Caco-2 (cell line): ENCODE measurements at regions not wholly inside any gene's neighbourhood (a gene's known extent, or its start where the extent isn't known, plus 50 kb on each side); places are given as distances from the start of the nearest gene placed in this dataset.

Experiments used
- BruUV-seq: library from RNA; stranded (reverse); fragments of 400-500 nt; replicated peaks from 2 replicates; lab custom pipeline; 2021; lab: Mats Ljungman, UMichigan
- CTCF ChIA-PET: fragments of 300-600 bp; sonication (Branson Sonifier 250); formaldehyde crosslinking; loops from one replicate; lab custom pipeline; 2022; ENCODE audit warnings: antibody characterized with exemption; lab: Charles Lee
- POLR2A ChIA-PET: fragments of 300-600 bp; sonication (Branson Sonifier 250); formaldehyde crosslinking; loops from one replicate; lab custom pipeline; 2022; ENCODE audit warnings: antibody characterized with exemption; lab: Charles Lee
- DNase-seq, 2 experiments: peaks; one replicate each; pipeline versions ENCODE4 v3.0.0 to v3.0.0-alpha.2; 2020 to 2022
- H3K27me3 ChIP-seq: replicated peaks from 2 replicates; pipeline ENCODE4 v1.6.0; 2011; ENCODE audit warnings: low read length; ENCODE audit not compliant: control insufficient read depth, insufficient read depth
- H3K36me3 ChIP-seq: 2 replicates; pipeline ENCODE4 v1.5.1; 2011; ENCODE audit warnings: low read length; ENCODE audit not compliant: control insufficient read depth, insufficient read depth
- H3K4me1 ChIP-seq: fragments of 250-450 bp; sonication (Bioruptor Pico); 2 replicates; pipeline ENCODE4 v1.5.1; 2020; ENCODE audit warnings: mild to moderate bottlenecking
- H3K4me3 ChIP-seq: 2 replicates; pipeline ENCODE4 v1.5.1; 2011; ENCODE audit warnings: low read depth, mild to moderate bottlenecking, control low read depth, low read length
- H3K9me3 ChIP-seq: fragments of 250-450 bp; sonication (Bioruptor Pico); 2 replicates; pipeline ENCODE4 v1.5.1; 2020; ENCODE audit warnings: mild to moderate bottlenecking, moderate library complexity
- H3K27ac Mint-ChIP-seq: one replicate; pipeline ENCODE4 v1.8.0; 2022; ENCODE audit warnings: mixed read lengths; ENCODE audit not compliant: unreplicated experiment
- H3K27me3 Mint-ChIP-seq: one replicate; pipeline ENCODE4 v1.8.0; 2022; ENCODE audit warnings: mixed read lengths; ENCODE audit not compliant: insufficient read depth, unreplicated experiment
- H3K36me3 Mint-ChIP-seq: one replicate; pipeline ENCODE4 v1.8.0; 2022; ENCODE audit warnings: mild to moderate bottlenecking, mixed read lengths; ENCODE audit not compliant: insufficient read depth, unreplicated experiment
- H3K4me1 Mint-ChIP-seq: one replicate; pipeline ENCODE4 v1.8.0; 2022; ENCODE audit warnings: low read depth, mixed read lengths; ENCODE audit not compliant: unreplicated experiment
- H3K4me3 Mint-ChIP-seq: one replicate; pipeline ENCODE4 v1.8.0; 2022; ENCODE audit warnings: mild to moderate bottlenecking, moderate library complexity, mixed read lengths; ENCODE audit not compliant: unreplicated experiment
- H3K9me3 Mint-ChIP-seq: one replicate; pipeline ENCODE4 v1.8.0; 2022; ENCODE audit warnings: mixed read lengths; ENCODE audit not compliant: unreplicated experiment
- CTCF ChIP-seq, 2 experiments: fragments of 200-600 bp in 1 of 2; IDR thresholded peaks; 1 replicate in 1 of 2; 2 replicates in 1 of 2; pipeline versions ENCODE4 v1.5.1 to v1.8.0; 2011 to 2022; ENCODE audit warnings: antibody characterized with exemption in 1 of 2, control low read depth in 1 of 2, inconsistent platforms in 1 of 2, low read depth in 1 of 2, low read length in 1 of 2, mild to moderate bottlenecking in 1 of 2, moderate library complexity in 1 of 2; ENCODE audit not compliant: insufficient read depth in 1 of 2, severe bottlenecking in 1 of 2, unreplicated experiment in 1 of 2
- intact Hi-C: fragments of 100-400 bp; cut with micrococcal nuclease; formaldehyde crosslinking; loops from one replicate; pipeline ENCODE4 v1.10.0; 2022; ENCODE audit not compliant: unreplicated experiment

DNA sequence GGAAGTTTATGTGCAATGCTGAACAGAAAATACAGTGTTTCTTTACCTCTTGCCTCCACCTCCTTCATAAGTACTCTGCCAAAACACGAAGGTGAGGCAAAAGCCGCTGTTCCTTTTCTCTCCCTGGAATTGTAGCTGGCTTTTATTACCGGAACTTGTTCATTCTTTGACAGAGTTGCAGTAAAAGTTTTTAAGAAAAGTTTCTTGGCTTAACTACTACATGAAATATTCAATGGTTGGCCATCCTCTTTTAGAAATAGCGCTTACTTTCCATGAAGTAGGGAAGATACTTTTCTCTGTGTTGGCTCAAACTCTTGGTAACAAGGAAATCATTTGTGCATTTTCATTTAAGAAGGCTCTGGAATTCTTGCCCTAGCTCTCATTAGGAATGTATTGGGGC, 950.7 kb upstream of the FANCL start:
- intact Hi-C loops, result no loop called here
- TF ChIP-seq CTCF (IDR thresholded peaks at IDR 0.05; ENCODE audit: insufficient read depth in 1 of 2, low read depth in 1 of 2, low read length in 1 of 2, severe bottlenecking in 1 of 2, unreplicated experiment in 1 of 2), result no peak
- Mint-ChIP-seq H3K36me3 (no peaks in the 10 kb centered on the region), H3K4me1 (no peaks in the 10 kb centered on the region), H3K27me3 (no peaks in the 10 kb centered on the region), H3K4me3 (no peak overlapping the region), H3K27ac (no peak overlapping the region), H3K9me3 (no peaks in the 10 kb centered on the region)
- Histone ChIP-seq H3K4me1 (no peaks in the 10 kb centered on the region), H3K27me3 (no peaks in the 10 kb centered on the region), H3K4me3 (no peak overlapping the region), H3K36me3 (no peaks in the 10 kb centered on the region), H3K9me3 (no peaks in the 10 kb centered on the region)
- CTCF ChIA-PET, result no interaction called here
- POLR2A ChIA-PET, result no interaction called here
- no TSS peak for BruUV-seq
- DNase-seq, result no peak

DNA sequence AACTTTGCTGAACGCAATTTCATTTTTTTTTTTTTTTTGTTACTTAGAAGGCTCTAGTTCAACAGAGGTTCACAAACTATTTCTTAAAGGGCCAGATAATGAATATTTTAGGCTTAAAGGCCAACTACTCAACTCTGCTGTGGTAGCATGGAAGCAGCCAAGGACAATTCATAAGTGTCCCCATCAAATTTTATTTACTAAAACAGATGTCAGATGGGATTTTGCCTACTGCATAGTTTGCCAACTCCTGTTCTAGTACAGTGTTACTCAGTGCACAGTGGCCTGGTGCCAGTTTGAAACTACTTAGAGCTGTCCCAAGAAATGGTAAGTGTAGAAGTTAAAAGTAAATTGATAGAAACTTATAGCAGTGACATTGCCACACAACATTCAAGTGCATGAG, 949.4 kb upstream of the FANCL start:
- no peaks in the 10 kb centered on the region for H3K9me3 Mint-ChIP-seq
- no peaks in the 10 kb centered on the region for H3K27me3 ChIP-seq
- POLR2A ChIA-PET, result no interaction called here
- H3K4me3 ChIP-seq, result no peak overlapping the region
- H3K27me3 Mint-ChIP-seq, result no peaks in the 10 kb centered on the region
- no peaks in the 10 kb centered on the region for H3K36me3 ChIP-seq
- no peak overlapping the region for H3K4me3 Mint-ChIP-seq
- BruUV-seq, result no TSS peak
- no peak for TF ChIP-seq CTCF (IDR thresholded peaks at IDR 0.05; ENCODE audit: insufficient read depth in 1 of 2, low read depth in 1 of 2, low read length in 1 of 2, severe bottlenecking in 1 of 2, unreplicated experiment in 1 of 2)
- H3K27ac Mint-ChIP-seq, result no peak overlapping the region
- intact Hi-C loops, result no loop called here
- H3K9me3 ChIP-seq, result no peaks in the 10 kb centered on the region
- no peaks in the 10 kb centered on the region for H3K36me3 Mint-ChIP-seq
- CTCF ChIA-PET, result no interaction called here
- H3K4me1 Mint-ChIP-seq, result no peaks in the 10 kb centered on the region
- DNase-seq, result no peak
- no peaks in the 10 kb centered on the region for H3K4me1 ChIP-seq

- intact Hi-C loops, result loop anchor here (5.0 kb wide), 1 partner anchor 342 kb away; no protein-coding TSS in a partner anchor
- TF ChIP-seq CTCF (IDR thresholded peaks at IDR 0.05; ENCODE audit: insufficient read depth in 1 of 2, low read depth in 1 of 2, low read length in 1 of 2, severe bottlenecking in 1 of 2, unreplicated experiment in 1 of 2), result no peak
- Mint-ChIP-seq H3K9me3 (no peaks in the 10 kb centered on the region), H3K4me3 (no peak overlapping the region), H3K4me1 (no peaks in the 10 kb centered on the region), H3K27ac (no peak overlapping the region), H3K36me3 (no peaks in the 10 kb centered on the region), H3K27me3 (no peaks in the 10 kb centered on the region)
- POLR2A ChIA-PET, result no interaction called here
- Histone ChIP-seq H3K4me3 (no peak overlapping the region), H3K4me1 (no peaks in the 10 kb centered on the region), H3K9me3 (no peaks in the 10 kb centered on the region), H3K36me3 (no peaks in the 10 kb centered on the region), H3K27me3 (no peaks in the 10 kb centered on the region)
- CTCF ChIA-PET, result no interaction called here
- no TSS peak for BruUV-seq
- DNase-seq, result no peak
These were observed 943.3 kb upstream of the FANCL start for GRCh38 chr2:59184276-59185020.
